Choroid plexus epithelial cell (primary cell): ENCODE measurements at regions not wholly inside any gene's neighbourhood (a gene's known extent, or its start where the extent isn't known, plus 50 kb on each side); places are given as distances from the start of the nearest gene placed in this dataset.

ENCODE experiments used
- DNase-seq: peaks from one replicate; pipeline ENCODE4 v3.0.0-alpha.2; 2010; ENCODE audit warnings: low read depth
- H3K4me3 ChIP-seq: 2 replicates; pipeline ENCODE4 v1.5.1; 2011; ENCODE audit warnings: low read depth, mild to moderate bottlenecking, control low read depth, low read length, moderate library complexity
- TF ChIP-seq, protein P1 (sequence below): conservative IDR thresholded peaks from 2 replicates; pipeline ENCODE4 v1.5.1; 2011; ENCODE audit warnings: low read depth, mild to moderate bottlenecking, control low read depth, inconsistent platforms, low read length, moderate library complexity

DNA sequence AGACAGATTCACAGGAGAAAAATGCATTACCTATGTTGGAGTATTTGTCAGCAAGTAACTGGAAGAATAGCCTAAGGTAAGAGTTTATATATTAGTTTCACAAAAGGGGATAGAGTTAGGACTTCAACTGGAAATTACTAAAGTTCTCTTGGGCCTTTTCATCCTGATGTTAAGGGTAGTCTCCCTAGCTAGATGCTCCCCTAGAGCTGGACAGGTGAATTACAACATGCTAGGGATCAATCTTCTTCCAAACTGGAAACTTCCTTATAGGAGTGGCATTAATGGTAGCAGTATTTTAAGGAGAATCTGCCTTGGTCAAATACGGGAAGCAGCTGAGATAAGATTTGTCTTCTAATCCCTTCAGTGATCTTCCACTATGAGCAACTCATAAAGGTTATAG is 632.8 kb upstream of the RAG2 start:
- no peak for DNase-seq

DNA sequence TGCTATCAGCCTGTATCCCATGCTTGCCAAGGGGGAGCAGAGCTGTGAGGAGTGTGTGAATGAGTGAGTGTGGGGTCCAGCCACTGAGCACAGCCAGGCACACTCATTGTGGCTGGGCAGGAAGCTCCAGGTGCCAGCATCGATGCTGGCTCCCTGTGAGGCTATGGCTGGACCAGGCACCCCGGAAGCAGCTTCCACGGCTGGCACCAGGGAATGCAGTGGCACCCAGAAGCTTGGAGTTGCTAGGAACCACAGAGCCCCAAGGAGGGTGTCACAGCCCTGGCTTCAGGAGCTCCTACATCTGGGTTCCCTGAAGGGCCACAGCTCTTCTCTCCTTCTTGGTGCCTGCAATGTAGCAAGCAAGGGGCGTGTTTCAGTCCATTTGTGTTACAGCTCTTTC is 625.9 kb upstream of the RAG2 start:
- no peak overlapping the region for H3K4me3 ChIP-seq
- TF ChIP-seq, protein P1, sequence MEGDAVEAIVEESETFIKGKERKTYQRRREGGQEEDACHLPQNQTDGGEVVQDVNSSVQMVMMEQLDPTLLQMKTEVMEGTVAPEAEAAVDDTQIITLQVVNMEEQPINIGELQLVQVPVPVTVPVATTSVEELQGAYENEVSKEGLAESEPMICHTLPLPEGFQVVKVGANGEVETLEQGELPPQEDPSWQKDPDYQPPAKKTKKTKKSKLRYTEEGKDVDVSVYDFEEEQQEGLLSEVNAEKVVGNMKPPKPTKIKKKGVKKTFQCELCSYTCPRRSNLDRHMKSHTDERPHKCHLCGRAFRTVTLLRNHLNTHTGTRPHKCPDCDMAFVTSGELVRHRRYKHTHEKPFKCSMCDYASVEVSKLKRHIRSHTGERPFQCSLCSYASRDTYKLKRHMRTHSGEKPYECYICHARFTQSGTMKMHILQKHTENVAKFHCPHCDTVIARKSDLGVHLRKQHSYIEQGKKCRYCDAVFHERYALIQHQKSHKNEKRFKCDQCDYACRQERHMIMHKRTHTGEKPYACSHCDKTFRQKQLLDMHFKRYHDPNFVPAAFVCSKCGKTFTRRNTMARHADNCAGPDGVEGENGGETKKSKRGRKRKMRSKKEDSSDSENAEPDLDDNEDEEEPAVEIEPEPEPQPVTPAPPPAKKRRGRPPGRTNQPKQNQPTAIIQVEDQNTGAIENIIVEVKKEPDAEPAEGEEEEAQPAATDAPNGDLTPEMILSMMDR: no peak
- no peak for DNase-seq

More for the DNA sequence above, 632.8 kb upstream of the RAG2 start:
- no peak overlapping the region for H3K4me3 ChIP-seq
- TF ChIP-seq, protein P1: no peak

DNA sequence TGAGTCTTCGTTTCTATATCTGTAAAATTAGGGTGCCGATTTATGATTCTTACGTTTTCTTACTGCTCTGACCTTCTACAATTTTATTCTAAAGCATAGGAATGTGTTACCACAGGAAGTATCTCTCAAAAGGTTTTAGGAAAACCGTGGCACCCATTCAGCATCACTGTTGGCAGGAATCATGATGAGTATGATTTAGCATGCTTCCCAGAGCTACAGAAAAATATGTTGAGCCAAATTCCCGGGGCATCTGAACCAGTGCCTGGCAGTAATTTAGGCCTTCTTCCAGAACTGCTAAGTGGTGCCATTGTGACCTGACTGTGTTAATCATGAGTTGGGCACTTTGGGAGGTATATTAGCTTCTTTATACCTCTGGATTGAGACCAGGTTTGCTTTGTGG is 605.0 kb upstream of the RAG2 start:
- no peak overlapping the region for H3K4me3 ChIP-seq
- DNase-seq: no peak
- TF ChIP-seq, protein P1: no peak

DNA sequence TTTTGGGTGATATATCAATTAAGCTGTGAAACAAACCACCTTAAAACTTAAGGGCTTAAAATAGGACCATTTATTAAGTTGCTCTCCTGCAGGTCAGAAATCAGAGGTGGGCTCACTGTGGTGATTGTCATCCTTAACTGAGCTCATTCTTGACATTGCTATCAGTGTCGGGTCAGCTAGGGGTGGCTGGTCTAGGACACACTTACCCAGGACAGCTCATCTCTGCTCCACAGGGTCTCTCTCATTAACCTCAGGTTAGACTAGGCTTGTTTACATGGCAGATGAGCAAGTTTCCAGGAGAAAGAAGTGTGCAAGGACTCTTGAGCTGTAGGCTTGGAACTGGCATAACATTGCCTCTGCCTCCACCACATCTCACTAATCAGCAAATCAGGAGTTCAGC is 601.0 kb upstream of the RAG2 start:
- no peak for DNase-seq
- TF ChIP-seq, protein P1: no peak
- no peak overlapping the region for H3K4me3 ChIP-seq

DNA sequence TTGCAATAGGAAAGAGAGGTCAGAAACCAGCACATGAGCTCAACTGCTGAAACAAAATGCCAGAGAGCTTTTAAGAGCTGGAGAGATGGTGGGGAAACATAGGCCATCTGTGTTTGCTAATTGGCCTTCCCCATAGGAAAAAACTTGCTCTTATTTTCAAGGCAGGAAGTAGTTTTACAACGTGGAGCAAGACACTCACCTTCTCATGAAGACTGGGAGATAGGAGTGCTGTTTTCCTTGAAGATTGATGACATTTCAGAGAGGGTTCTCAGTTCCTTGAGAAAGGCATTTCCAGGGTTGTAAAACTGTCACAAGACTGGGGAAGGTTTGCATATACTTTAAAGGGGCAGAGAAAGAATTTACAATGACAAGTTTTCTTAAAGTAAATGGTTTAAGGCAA is 586.3 kb upstream of the RAG2 start:
- TF ChIP-seq, protein P1: no peak
- no peak overlapping the region for H3K4me3 ChIP-seq
- DNase-seq: no peak

DNA sequence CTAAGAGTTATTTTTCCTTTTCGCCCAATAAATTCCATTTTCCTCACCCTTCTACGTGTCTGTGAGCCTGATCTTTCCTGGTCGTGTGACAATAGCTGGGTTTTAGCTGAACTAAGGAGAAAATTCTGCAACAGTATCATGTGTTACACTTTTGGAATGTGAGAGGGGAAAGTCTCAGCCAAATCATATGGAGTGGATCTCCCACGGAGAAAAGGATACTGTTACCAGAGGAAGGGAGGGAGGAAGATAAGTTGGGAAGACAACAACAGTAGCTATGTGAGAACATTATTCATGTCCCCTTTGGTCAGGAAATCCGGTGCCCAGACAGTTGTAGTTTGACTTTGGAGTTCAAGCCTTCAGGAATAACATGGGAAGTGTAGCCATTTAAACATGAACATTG is 584.0 kb upstream of the RAG2 start:
- DNase-seq: no peak
- TF ChIP-seq, protein P1: no peak
- H3K4me3 ChIP-seq: no peak overlapping the region

DNA sequence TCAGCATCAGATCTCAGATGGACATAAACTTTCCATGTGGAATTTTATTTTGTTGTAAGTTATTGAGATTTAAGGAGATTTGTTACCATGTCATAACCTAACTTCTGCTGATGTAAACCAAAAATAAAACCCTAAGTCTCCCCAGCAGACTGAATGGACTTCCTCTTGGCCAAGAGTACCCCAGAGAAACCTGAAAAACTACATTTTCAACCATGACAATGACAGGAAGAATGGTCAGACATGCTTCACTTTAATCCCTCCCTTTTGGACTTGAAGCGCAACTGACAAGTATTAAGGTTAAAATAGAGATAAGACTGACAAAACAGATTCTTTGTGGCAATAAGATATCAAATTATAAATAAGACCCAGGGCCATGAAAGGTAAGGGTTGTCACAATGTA is 579.7 kb upstream of the RAG2 start:
- TF ChIP-seq, protein P1: no peak
- H3K4me3 ChIP-seq: no peak overlapping the region
- no peak for DNase-seq
